HG03039 (cell line): ENCODE measurements at regions not wholly inside any gene's neighbourhood (a gene's known extent, or its start where the extent isn't known, plus 50 kb on each side); places are given as distances from the start of the nearest gene placed in this dataset.

ENCODE experiments used
- ATAC-seq: cut with Tn5 transposase; IDR thresholded peaks from one replicate; pipeline ENCODE4 v1.9.1; 2021; ENCODE audit warnings: mild to moderate bottlenecking, moderate library complexity; ENCODE audit not compliant: unreplicated experiment

DNA sequence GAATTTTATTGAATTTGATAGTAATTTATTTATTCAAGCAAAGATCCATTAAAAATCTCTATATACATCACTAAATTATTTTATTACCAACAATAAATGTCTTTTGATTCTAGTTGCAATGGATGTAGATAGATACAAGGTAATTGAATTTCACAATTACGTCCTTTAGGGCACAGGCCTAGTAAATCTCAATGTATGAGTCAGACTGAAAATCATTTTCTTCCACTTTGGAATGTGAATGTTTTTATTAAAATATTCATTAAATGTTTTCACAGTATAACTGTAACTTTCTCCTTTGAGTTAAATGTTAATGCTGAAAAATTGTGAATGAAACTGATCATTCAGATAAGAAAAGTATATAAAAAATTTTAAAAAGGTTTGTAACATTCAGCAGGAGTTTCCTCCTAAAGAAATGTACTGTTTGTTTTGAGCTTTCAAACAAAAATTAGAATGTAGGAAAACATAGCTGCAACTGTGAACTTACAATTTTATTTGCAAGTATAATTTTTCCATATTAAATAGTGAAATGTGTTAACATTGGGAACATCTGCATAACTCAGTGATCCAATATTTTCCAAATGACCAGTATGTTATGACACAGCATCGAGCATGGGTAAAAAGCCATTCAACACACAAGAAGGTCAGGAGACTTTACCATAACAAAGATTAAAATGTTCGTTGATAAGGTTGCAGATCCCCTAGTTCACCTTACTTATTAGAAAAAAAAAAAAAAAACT, 663.7 kb downstream of the METTL4 start:
- no peak for ATAC-seq

DNA sequence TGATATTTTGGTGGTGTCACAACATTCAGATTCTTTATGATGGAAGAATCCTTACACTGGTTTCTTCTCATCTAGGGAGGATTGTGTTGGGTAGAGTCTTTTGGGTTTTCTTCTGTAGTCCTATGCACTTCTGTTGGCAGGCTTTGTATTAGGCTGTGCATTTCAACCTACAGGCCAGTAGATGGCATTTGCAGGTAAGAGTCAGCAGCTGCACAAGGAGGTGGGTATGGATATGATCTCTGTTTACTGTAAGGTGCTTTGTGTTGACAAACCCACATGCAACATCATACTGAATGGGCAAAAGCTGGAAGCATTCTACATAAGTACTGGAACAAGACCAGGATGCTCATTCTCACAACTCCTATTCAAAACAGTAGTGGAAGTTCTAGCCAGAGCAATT, 656.8 kb downstream of the METTL4 start:
- no peak for ATAC-seq

DNA sequence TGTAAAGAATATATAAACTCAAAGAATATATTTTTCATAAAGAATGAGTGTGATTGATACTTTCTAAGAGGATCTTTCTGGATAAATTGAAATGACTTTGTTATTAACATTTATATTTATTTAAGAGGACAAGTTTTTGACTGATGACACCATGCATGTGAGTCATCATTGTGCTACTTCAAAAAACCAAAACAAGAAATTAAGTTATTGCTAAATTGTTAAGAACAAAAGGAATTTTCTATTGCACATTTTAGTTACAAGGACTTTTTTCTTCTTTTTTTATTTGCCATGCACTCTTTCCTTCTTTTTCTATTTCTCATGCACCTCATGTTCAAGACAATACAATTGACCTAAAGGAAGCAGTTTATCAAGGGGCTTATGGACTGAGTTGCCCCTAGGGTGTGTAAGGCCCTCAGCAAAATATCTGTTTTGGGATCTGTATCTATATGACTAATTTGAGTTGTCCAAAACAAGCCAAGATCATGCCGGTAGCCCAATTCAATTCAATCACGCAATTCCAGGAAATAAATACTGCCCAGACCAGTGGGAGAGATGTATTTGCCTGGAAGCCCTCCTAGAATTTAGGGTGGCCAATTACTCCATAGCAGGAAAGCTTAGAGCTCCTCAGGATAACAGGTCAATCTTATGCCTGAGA, 654.3 kb downstream of the METTL4 start:
- ATAC-seq: no peak

DNA sequence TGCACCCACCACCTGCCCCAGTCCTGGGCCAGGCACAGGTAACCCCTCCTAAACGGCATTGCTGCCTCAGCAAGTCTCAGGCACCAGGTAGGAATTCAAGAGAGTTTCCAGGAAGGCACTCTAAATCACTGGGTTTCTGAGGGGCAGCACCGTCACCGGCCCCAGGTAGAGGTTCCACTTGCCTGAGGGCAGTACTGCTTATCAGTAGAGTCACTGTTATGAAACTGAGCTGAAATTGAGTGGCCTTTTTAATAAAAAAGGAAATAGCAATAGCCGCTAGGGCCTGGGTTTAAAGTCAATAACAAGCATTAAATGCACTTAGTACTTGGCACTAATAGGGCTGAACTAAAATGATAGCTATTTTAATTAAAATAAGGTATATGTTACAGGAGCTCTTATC, 653.7 kb downstream of the METTL4 start:
- ATAC-seq: no peak

DNA sequence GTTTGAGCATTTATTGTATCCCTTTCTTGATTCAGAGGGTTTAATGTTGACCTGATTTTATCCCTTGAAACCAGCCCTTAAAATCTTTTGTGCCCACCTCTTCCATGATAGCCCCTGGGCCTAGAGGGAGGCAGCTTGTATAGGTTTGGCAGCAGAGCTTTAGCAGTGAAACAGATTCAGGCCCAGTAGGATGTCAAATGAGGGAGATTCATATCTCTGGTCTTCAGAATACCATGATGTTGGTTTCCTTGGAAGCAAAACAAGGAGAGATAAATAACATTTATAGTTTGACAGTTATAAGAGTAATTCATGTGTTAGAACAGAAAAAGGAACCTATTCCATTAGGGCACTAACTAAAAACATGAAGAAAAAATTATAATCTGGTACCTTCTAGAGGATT, 649.2 kb downstream of the METTL4 start:
- no peak for ATAC-seq

DNA sequence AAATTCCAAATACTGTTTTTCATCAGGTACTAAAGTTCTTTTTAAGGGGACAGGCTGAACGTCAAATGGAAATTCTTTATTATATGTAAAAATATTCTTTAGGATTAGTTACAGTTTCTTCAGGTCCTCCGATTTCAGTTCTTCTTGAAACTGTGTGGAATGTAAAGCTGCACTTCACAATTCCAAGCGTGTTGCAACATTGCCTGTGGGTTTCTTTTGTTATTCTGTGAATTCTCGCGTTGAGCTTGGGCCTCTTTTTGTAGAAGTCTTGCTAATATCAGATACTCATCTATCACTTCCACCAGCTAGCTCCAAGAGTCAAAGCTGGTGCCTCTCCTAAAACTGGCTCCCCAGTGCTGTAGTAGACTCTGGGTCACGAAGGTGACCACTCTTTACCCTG, 642.6 kb downstream of the METTL4 start:
- ATAC-seq: no peak

DNA sequence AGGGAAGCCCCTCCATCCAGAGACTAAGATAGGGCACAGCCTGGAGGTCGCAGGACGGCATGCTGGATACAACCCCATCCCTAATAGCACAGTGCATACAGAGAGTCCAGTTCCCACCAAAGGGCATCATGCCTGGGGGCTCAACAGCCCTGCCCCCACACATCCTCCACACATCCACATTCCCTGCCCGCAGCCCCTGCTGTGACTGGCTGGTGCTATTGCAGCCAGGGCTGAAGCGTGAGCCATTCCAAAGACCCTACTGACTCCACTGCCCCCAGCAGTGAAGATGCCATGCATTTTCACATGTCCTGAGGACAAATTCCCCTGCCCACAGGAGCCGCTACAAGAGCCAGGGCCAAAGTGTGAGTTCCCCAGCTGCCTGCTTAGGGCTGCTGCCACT, 641.6 kb downstream of the METTL4 start:
- no peak for ATAC-seq

DNA sequence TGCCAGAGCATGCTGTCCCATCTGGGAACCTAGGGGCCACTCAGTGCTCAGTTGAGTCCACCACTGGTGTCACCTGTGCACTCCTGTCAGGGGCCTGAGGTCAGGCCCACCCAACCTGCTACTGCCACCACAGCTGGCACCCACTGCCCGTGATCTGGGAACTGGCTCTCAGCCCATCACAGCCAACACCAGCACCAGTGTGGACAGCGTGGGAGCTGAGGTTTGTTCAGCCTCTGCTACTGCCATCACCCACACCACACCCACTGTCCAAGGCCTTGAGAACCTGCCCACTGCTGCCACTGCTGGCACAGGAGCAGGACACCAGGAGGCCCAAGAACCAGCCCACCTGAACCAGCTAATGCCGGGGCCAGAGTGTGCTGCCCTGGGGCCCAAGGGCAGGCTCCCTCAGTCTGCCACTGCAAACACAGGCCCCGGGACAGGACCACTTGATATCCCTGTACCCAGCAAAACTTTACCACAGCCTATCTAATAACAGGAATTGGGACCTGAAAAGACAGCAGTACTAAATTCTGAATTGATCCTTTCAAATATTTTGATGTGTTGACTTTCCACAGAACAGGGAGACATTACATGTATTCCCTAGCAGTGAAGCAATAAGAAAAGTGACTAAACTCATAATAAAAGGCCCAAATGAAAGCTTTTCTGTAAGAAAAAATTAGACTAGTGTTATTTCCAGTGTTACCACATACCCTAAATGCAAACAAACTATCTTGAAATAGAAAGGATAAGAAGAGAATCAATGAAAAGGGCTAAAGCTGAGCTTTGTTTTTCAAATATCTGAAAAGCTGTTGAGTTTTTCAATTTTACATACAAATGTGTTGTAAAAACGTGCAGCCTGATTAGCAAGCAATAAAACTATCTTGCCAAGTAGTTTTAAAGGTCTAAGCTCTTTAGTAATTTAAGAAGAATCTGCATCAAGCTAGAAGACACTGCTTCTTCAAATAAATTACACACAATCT, 640.7 kb downstream of the METTL4 start:
- no peak for ATAC-seq

DNA sequence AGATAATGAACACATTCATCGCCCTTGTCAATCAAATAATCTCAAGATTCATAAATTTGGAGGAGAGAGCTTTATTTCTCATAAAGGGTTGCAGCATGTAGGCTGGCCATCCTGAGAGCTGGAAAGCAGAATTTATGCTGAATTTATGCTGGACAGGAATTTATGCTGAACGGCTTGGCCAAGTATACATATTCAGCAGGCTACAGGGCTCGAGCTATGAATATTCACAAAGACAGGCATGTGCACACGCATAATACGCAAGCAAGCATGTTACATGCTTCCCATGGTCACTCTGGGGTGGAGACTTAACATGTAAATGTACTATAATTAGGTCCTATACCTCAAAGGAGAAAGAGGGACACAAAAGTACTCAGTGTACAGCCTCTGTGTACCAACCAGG, 618.8 kb downstream of the METTL4 start:
- ATAC-seq: no peak

DNA sequence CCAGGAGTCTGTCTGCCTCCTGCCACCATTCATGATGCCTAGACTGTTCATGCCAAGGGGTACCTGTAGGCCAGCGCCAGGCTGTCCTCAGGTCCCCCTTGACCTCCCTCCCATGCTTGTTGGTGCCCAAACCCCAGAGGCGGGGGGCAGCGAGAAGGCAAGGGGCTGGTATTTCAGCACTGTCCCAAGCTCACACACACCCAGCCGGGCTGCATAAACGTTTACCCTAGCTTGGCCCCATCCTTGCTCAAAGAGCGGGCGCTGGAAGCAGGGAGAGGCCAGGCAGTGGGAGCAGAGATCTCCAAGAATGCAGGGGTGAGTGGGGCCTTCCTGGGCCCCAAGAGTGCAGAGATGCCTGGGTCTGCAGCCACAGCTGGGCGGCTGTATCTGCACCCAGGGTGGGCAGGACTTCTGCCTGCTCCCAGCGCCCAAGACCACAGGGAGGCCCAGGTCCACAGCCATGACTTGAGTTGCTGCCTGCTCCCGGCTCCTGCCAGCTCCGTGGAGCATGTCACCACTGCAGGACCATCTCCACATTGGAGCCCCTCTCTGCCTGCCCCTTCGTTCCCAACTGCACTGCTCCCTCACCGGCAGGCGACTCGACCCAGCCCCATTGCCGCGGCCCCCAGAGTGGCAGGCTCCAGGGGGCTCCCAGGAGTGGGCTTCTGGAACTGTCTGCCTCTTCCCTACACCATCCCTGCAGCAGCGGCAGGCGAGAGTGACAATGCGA, 616.6 kb downstream of the METTL4 start:
- ATAC-seq: no peak

DNA sequence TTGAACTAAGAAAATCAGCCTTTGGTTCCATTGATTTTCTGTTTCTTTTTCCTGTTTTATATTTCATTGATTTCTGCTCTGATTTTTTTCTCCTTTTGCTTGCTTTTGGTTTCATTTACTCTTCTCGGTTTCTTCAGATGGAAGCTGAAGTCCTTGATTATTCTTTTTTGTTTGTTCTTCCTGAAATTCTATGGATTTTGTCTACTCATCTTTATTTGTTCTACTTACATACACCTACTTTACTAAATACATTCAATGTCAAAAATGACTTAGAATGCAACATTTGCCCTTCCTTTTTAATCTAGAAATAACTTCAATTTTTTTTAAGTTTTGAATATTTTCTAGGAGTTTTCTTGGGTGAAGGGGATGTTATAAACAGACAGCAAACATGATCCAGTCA, 612.5 kb downstream of the METTL4 start:
- no peak for ATAC-seq

DNA sequence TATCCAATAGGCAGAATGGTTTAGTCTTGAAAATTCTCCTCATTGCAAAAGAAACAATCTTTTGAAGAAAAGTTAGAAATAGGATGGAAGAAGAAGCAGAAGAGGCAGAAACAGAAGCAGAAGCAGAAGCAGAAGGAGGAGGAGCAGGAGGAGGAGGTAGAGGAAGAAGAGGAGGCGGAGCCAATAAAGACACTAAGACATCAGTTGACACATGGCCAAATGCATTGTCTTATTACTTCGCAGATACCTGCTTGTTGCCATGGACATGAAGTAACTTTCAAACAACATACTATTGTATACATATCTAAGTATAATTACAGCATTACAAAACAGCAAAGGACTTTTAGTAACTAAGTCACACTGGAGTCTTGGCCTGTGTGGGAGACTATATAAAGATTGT, 606.3 kb downstream of the METTL4 start:
- no peak for ATAC-seq

DNA sequence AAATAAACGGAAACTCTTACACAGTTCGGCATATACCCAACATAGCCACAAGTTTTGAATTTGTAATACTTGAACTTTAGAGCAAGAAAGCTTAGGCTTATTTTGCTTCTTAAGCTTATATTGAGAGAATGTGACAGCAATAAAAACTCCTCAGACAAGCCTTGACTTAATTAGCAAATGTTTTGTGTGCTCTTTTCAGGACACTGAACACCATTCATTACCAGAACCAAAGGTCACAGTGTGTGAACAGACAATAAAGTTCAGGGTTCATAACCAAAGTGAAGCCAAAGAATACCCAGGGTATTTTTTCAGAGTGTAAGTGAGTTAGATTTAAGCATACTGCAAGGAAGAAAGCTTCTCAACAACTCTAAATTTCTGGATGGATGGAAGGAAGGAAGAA, 605.8 kb downstream of the METTL4 start:
- no peak for ATAC-seq

DNA sequence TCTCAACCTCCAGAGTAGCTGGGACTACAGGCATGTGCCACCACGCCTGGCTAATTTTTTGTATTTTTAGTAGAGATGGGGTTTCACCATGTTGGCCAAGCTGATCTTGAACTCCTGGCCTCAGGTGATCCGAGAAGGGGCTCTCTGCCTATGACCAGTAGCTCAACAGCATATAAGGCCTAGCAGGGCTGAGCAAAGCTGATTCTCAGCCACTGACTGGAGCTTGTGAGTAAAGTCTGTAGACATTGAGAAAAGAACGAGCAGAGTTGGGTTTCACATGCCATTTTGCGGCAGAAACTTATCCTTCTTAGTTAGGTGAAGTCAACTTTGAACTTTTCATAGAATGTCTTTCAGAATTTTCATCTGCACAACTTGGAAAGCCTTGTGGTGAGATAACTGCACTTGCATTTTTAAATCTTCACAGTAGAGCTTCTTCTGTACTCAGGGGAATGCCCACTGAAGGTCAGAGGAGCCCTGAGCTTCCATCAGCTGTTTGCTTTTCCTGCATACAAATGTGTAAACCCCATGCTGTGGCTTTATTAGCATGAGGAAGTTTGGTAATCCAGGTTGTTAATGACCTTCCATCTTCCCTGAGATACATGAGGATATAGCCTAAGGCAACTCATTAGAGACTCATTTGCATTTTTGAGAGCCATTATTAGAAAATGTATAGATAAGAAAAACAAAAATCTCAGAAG, 602.4 kb downstream of the METTL4 start:
- ATAC-seq: no peak

DNA sequence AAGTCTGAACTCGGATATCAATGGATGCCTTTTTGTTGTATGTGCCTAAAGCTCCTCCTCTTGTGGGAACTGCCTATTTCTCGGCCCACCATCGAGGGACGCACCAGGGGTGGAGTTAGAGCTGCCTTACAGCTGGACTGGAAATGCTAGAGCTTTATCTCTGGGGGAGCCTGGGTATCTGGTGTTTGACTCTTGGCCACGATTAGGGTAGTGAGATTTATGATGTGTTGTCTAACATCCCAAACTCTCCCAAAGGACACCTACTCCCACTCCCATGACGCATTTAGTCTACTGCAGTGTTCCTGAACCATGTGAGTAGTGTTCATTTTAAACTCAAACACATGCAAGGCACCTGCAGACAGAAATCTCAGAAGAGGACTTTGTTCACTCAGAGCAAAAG, 594.8 kb downstream of the METTL4 start:
- ATAC-seq: no peak

DNA sequence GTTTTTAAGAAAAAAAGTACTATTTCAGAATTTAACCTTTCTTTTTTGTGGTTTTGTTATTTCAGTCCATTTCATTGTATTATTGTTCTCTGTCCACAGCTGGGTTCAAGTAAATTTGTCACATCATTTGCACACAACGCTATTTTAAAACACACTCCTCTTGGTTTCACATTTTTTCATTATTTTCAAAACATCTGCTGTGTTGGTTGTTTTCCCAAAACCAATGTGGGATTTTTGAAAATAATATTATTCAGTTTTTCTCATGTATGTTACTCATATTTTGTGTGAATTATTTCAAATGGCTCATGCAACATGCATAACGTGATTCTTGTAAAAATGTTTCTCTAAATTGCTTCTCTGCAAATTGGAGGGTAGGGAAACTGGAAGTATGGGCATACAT, 589.2 kb downstream of the METTL4 start:
- ATAC-seq: no peak

DNA sequence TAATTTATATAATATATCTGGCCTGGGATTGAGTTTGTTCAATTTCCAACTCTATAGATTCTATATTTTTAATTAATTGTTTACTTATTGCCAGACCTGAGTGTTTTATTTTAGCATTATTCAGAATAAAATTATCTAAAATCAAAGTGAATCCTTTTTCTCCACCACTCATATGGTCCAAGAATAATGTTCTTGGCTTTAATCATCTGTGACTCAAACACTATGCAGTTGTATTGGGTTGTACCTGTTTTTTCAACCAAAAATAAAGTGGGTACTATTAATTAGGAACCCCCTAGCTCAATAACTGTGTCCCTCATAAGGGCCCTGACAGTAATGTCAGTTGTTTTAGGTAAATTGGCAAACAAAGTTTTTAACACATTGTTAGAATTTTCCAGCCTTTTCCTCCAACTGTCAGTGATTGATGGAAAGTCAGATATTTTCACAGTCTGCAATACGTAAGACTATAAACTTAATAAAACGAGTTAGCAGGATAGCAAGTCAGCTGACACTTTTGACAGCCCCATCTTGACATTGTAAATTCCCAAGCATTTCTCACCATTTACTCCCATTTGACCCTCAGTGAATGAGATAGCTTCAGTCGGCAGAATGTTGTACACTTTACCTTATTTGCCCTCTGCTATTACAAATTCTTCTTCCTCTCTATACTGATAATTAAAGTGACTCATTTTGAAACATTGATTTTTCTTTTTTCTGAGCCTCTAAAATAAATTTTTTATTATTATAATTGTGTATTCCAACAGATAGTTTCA, 587.4 kb downstream of the METTL4 start:
- no peak for ATAC-seq

DNA sequence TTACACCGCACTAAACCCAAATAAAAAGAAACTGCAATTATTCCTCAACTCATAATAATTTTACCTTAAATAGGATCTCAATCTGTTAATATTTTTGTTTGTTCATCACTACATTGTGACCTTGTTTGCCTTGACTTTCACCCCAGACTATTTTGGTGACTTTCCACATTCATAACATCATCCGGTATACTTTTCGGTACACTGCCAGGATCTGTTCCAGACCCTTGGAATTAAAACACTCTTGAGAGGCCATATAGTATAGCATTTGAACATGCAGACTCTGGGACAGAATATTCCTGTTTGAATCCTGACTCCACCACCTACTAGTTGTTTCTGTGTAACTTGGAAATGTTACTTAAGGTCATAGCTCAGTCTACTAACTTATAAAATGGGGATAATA, 577.4 kb downstream of the METTL4 start:
- ATAC-seq: no peak

DNA sequence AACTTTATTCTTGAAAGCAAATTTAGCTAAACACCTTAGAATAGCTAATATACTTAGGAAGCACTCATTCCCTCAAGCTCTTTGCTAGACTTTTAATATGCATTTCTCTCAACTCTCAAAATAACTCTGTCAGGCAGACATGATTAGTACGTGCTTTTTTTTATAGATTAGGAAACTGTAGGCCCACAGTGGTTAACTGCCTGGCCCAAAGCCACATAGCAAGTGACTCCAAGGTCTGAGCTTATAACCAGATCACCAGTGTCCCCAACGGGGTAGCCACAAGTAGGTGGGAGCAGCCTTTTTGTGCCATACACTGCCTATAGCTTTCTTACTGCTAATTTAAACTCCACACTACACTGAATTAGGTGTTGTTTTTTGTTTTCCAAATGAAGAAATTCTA, 576.8 kb downstream of the METTL4 start:
- ATAC-seq: no peak
